Tibial artery (tissue), 4 donors: ENCODE measurements at regions not wholly inside any gene's neighbourhood (a gene's known extent, or its start where the extent isn't known, plus 50 kb on each side); places are given as distances from the start of the nearest gene placed in this dataset.

Source experiments
- DNase-seq, 2 donors: peaks; one replicate each; pipeline ENCODE4 v3.0.0-alpha.2; 2019
- H3K27ac ChIP-seq, 2 donors: fragments of 200-600 bp; sonication (generic) in 1 of 2; 1 replicate in 1 of 2; 2 replicates in 1 of 2; pipeline ENCODE4 v1.5.1; 2018 to 2019; ENCODE audit warnings: mild to moderate bottlenecking in 1 of 2
- H3K27me3 ChIP-seq, 2 donors: fragments of 200-600 bp; sonication (generic) in 1 of 2; one replicate each; pipeline versions ENCODE4 v1.5.1 to v1.6.0; 2016 to 2019
- H3K36me3 ChIP-seq, 3 donors: fragments of 200-600 bp; sonication (generic) in 2 of 3; one replicate each; pipeline ENCODE4 v1.5.1; 2016 to 2019; ENCODE audit warnings: mild to moderate bottlenecking in 2 of 3
- H3K4me1 ChIP-seq, 4 donors: fragments of 200-600 bp; sonication (generic) in 2 of 4; 1 replicate in 3 of 4; 2 replicates in 1 of 4; pipeline ENCODE4 v1.5.1; 2016 to 2019
- H3K4me3 ChIP-seq, 2 donors: fragments of 200-600 bp; sonication (generic) in 1 of 2; 1 replicate in 1 of 2; 2 replicates in 1 of 2; pipeline ENCODE4 v1.5.1; 2018 to 2019; ENCODE audit warnings: mild to moderate bottlenecking in 2 of 2
- H3K9me3 ChIP-seq, 3 donors: fragments of 200-600 bp; sonication (generic) in 1 of 3; one replicate each; pipeline ENCODE4 v1.5.1; 2016 to 2019
- intact Hi-C: fragments of 100-400 bp; cut with DNase I; formaldehyde crosslinking; loops from one replicate; pipeline ENCODE4 v1.15.0; 2023; ENCODE audit warnings: low total_unique reads
- TF ChIP-seq, protein P1 (sequence below), 2 experiments: fragments of 200-600 bp in 1 of 2; fragments of 450-650 bp in 1 of 2; IDR thresholded peaks; one replicate each; pipeline ENCODE4 v1.5.1; 2017 to 2019; ENCODE audit warnings: antibody characterized with exemption in 2 of 2, mild to moderate bottlenecking in 1 of 2, moderate library complexity in 1 of 2

DNA sequence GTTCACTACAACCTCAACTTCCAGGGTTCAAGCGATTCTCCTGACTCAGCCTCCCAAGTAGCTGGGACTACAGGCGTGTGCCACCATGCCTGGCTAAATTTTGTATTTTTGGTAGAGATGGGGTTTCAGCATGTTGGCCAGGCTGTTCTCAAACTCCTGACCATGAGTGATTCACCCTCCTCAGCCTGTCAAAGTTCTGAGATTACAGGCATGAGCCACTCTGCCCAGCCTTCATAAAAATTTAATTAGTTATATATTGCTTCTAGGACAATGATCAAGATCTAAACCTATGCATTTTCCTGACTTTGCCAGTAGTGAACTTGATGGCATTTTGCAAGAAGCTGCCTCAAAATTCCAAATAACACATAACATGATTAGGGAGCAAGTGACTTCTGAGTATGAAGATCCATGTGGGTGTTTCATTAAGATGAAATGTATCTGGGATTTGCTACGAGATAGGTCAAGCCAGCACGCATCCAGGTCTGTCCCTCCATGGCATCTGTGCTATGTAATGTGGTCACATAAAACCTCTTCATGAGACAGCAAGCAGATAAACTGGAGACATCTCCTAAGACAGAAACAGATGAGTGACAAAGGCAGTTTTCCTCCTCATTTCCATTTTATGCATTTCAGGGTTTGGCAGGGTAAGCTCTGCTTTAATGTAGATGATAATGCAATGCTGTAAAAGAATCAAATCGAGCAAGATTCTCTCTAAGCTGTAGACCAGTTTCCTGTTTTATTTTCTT is 319.4 kb upstream of the ATP2B1 start:
- Histone ChIP-seq H3K27ac (no peak overlapping the region), H3K4me3 (no peak overlapping the region), H3K36me3 (no peaks in the 10 kb centered on the region), H3K4me1 (peaks cover 0 to 18% (median 5%) of the 10 kb centered on the region in 4 donors), H3K9me3 (no peaks in the 10 kb centered on the region), H3K27me3 (no peaks in the 10 kb centered on the region)
- TF ChIP-seq, protein P1, sequence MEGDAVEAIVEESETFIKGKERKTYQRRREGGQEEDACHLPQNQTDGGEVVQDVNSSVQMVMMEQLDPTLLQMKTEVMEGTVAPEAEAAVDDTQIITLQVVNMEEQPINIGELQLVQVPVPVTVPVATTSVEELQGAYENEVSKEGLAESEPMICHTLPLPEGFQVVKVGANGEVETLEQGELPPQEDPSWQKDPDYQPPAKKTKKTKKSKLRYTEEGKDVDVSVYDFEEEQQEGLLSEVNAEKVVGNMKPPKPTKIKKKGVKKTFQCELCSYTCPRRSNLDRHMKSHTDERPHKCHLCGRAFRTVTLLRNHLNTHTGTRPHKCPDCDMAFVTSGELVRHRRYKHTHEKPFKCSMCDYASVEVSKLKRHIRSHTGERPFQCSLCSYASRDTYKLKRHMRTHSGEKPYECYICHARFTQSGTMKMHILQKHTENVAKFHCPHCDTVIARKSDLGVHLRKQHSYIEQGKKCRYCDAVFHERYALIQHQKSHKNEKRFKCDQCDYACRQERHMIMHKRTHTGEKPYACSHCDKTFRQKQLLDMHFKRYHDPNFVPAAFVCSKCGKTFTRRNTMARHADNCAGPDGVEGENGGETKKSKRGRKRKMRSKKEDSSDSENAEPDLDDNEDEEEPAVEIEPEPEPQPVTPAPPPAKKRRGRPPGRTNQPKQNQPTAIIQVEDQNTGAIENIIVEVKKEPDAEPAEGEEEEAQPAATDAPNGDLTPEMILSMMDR (IDR thresholded peaks at IDR 0.05): no peak
- intact Hi-C loops: no loop called here
- DNase-seq: no peak

DNA sequence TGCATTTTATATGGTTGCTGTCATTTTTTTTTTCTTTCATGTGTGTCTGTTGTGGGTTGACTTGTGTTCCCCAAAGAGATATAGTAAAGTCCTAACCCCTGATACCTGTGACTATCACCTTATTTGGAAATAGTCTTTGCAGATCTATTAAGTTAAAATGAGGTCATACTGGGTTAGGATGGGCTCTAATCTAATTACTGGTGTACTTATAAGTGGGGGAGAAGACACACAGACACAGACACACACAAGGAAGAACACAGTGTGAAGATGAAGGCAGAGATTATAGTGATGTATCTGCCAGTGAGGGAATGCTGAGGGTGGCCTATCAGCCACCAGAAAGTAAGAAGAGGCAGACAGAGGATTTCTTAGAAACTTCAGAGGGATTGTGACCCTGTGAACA is 318.4 kb upstream of the ATP2B1 start:
- Histone ChIP-seq H3K4me3 (no peak overlapping the region), H3K9me3 (no peaks in the 10 kb centered on the region), H3K27ac (no peak overlapping the region), H3K27me3 (no peaks in the 10 kb centered on the region), H3K4me1 (peaks cover 0 to 20% (median 5%) of the 10 kb centered on the region in 4 donors), H3K36me3 (no peaks in the 10 kb centered on the region)
- TF ChIP-seq, protein P1 (IDR thresholded peaks at IDR 0.05): no peak
- intact Hi-C loops: no loop called here
- no peak for DNase-seq

DNA sequence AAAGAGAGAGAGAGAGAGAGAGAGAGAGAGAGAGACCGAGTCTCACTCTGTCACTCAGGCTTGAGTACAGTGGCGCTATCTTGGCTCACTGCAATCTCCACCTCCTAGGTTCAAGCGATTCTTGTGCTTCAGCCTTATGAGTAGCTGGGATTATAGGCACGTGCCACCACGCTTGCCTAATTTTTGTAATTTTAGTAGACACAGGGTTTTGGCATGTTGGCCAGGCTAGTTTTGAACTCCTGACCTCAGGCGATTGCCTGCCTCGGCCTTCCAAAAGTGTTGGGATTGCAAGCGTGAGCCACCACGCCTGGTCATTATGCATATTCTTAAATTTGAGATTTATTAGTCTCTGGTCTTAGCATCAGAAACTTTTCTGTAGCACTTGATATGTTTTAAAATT is 317.9 kb upstream of the ATP2B1 start:
- Histone ChIP-seq H3K27me3 (no peaks in the 10 kb centered on the region), H3K36me3 (no peaks in the 10 kb centered on the region), H3K9me3 (no peaks in the 10 kb centered on the region), H3K27ac (no peak overlapping the region), H3K4me1 (peaks cover 0 to 20% (median 5%) of the 10 kb centered on the region in 4 donors), H3K4me3 (no peak overlapping the region)
- TF ChIP-seq, protein P1 (IDR thresholded peaks at IDR 0.05): no peak
- intact Hi-C loops: no loop called here
- DNase-seq: no peak

DNA sequence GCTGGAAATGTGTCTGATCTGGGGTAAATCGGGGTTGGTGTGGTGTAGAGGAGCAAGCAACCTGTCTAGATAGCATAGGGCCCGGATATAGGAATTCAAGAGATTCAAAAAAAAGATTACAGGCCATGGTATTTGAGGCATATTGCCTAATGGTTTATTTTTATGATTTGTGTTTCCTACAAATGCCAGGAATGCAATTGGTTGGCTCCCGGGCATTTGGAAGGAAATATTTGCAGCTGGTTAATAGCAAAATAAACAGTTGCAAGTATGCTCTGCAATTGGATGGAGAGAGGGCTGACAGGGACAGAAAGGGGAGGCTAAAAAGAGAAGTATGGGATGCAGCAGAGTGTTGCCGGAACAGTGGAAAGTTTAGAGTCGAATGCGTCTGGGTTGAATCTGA is 315.6 kb upstream of the ATP2B1 start:
- H3K9me3 ChIP-seq: no peaks in the 10 kb centered on the region
- no peaks in the 10 kb centered on the region for H3K36me3 ChIP-seq
- H3K27me3 ChIP-seq: no peaks in the 10 kb centered on the region
- H3K27ac ChIP-seq: no peak overlapping the region
- intact Hi-C loops: no loop called here
- H3K4me3 ChIP-seq: no peak overlapping the region
- TF ChIP-seq, protein P1 (IDR thresholded peaks at IDR 0.05): no peak
- no peak for DNase-seq
- peaks cover 0 to 20% (median 5%) of the 10 kb centered on the region in 4 donors for H3K4me1 ChIP-seq

DNA sequence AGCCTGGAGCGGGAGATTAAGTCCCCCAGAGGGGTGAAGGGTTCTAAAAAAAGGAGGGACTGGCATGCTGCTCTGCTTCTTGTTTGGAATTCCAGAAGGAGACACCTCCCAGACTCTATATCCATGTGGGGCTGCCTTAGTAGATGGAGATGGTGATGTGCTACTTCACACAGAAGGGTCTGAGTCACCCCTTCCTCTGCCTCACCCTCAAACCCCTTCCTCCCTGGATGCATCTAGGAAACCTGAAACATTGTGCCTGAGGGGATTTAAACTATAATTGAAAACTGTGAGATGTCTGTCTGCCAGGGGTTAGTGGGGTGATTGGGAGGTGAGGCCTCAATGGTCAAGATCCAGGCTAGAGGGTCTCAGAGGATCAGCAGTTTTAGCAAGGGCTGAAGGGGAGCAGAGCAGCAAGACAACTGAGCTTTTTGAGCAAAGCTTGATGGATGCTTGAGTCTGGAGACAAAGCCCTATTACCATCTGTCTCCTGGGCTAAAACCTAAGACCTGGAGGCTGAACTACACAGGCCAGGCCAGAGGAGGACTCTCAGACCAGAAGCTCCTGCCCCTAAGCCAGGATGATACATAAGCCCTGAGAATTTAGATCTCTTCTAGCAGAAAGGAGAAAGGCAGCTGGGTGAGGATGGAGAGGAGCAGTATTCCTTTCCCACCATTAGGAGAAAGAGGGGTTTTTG is 314.7 kb upstream of the ATP2B1 start:
- Histone ChIP-seq H3K27ac (no peak overlapping the region), H3K4me1 (peaks cover 0 to 20% (median 5%) of the 10 kb centered on the region in 4 donors), H3K9me3 (no peaks in the 10 kb centered on the region), H3K4me3 (no peak overlapping the region), H3K27me3 (no peaks in the 10 kb centered on the region), H3K36me3 (no peaks in the 10 kb centered on the region)
- TF ChIP-seq, protein P1 (IDR thresholded peaks at IDR 0.05): no peak
- intact Hi-C loops: no loop called here
- no peak for DNase-seq
